ENCODE measurements at regions not wholly inside any gene's neighbourhood (a gene's known extent, or its start where the extent isn't known, plus 50 kb on each side); places are given as distances from the start of the nearest gene placed in this dataset.
"Not testable (repeated sequence)": the region's sequence is repeated elsewhere in the genome, so short reads cannot be mapped to it uniquely, and the experiment has no call there.

GRCh38 chr3:869734-870133 lies 223.1 kb upstream of the CNTN6 start:
- H3K4me1 Mint-ChIP-seq = no peaks in the 10 kb centered on the region
- H3K4me3 Mint-ChIP-seq = no peak overlapping the region
- no peaks in the 10 kb centered on the region for H3K9me3 Mint-ChIP-seq
- H3K27me3 Mint-ChIP-seq = no peaks in the 10 kb centered on the region
- H3K36me3 Mint-ChIP-seq = no peaks in the 10 kb centered on the region
- no peak overlapping the region for H3K27ac Mint-ChIP-seq
- DNase-seq = no peak

- Mint-ChIP-seq H3K27me3 (no peaks in the 10 kb centered on the region), H3K27ac (no peak overlapping the region), H3K9me3 (peaks cover 3% of the 10 kb centered on the region), H3K4me1 (no peaks in the 10 kb centered on the region), H3K4me3 (no peak overlapping the region), H3K36me3 (no peaks in the 10 kb centered on the region)
- DNase-seq = no peak
Measured at GRCh38 chr3:871651-872050, 221.2 kb upstream of the CNTN6 start.

DNA sequence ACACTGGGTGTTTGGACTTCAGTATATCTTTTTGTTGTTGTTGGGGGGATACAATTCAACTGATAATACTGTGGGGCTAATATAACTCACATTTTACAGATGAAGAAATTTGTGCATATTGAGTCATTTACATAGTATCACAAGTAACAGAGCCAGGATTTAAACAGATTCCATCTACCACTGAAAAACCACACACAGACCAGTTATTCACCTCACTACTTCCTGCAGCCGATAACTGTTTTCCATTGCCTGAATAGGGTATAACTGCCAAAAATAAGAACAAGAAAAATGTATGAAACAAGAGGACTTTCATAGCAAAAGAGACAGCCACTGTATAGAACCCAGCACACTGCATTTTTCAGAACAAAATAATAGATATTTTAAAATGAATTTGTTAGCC lies 215.8 kb upstream of the CNTN6 start:
- Mint-ChIP-seq H3K27ac (no peak overlapping the region), H3K4me1 (no peaks in the 10 kb centered on the region), H3K27me3 (no peaks in the 10 kb centered on the region), H3K4me3 (no peak overlapping the region), H3K36me3 (no peaks in the 10 kb centered on the region), H3K9me3 (peaks cover 3% of the 10 kb centered on the region)
- DNase-seq = no peak

GRCh38 chr3:878746-879145 lies 214.1 kb upstream of the CNTN6 start:
- H3K36me3 Mint-ChIP-seq = no peaks in the 10 kb centered on the region
- peaks cover 3% of the 10 kb centered on the region for H3K9me3 Mint-ChIP-seq
- H3K27me3 Mint-ChIP-seq = no peaks in the 10 kb centered on the region

DNA sequence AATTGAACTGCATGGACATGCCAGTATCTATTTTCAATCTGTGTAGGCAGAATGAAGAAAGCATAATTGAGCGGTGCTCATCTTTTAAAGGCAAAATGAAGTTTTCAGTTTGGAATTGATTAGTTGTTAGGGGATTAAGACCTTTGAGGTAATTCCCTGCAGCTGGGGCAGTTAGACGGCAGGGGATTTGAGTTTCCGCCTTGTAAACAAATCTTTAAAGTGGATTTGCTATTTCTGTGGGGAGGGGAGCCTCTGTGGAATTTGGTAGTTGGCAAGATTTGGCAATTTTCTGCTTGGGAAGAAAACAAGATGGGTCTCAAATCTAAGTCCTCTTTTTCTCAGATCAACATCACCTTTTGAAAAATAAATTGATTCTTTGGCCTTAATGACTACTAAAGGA lies 212.5 kb upstream of the CNTN6 start:
- Mint-ChIP-seq H3K27me3 (no peaks in the 10 kb centered on the region), H3K36me3 (no peaks in the 10 kb centered on the region), H3K4me1 (no peaks in the 10 kb centered on the region), H3K27ac (no peak overlapping the region), H3K4me3 (no peak overlapping the region), H3K9me3 (peaks cover under 1% of the 10 kb centered on the region)
- DNase-seq = no peak

More at GRCh38 chr3:878746-879145, 214.1 kb upstream of the CNTN6 start:
- no peak for DNase-seq
- no peaks in the 10 kb centered on the region for H3K4me1 Mint-ChIP-seq
- H3K27ac Mint-ChIP-seq = no peak overlapping the region
- H3K4me3 Mint-ChIP-seq = no peak overlapping the region

- Mint-ChIP-seq H3K36me3 (no peaks in the 10 kb centered on the region), H3K4me1 (no peaks in the 10 kb centered on the region), H3K27me3 (no peaks in the 10 kb centered on the region), H3K4me3 (no peak overlapping the region), H3K27ac (no peak overlapping the region), H3K9me3 (peaks cover 1% of the 10 kb centered on the region)
- DNase-seq = no peak
Measured at GRCh38 chr3:882533-882932, 210.3 kb upstream of the CNTN6 start.

DNA sequence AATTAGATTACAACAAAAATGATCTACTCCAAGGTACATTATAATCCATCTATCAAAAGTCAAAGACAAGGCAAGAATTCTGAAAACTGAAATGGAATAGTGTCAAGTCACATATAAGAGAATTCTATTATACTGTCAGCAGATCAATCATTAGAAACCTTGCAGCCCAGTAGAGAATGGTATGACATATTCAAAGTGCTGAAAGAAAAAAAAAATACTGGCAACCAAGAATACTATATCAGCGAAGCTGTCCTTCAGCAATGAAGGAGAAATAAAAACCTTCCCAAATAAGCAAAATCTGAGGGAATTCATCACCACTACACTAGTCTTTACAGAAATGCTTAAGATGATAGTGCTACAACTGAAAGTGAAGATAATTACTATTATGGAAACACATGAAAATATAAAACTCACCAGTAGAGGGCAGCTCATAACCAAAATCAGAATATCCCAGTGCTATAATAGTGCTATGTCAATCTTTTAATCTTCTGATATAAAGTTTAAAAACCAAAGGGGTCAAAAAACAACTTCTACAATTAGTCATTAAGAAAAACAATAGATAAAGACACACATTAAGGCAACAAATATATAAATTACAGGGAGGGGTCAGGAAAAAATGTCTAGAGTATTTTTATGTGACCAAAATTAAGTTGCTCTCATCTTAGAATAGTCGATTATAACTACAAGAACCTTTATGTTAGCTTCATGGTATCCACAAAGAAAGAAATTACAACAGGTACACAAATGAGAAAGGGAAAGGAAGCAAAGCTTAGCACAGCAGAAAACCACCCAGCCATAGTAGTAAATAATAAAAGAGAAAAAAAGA lies 190.7 kb upstream of the CNTN6 start:
- no peaks in the 10 kb centered on the region for H3K27me3 Mint-ChIP-seq
- H3K27ac Mint-ChIP-seq = no peak overlapping the region
- no peak overlapping the region for H3K4me3 Mint-ChIP-seq
- H3K9me3 Mint-ChIP-seq = peaks cover 21% of the 10 kb centered on the region
- no peak for DNase-seq
- no peaks in the 10 kb centered on the region for H3K4me1 Mint-ChIP-seq
- H3K36me3 Mint-ChIP-seq = no peaks in the 10 kb centered on the region

GRCh38 chr3:905217-905616 lies 187.6 kb upstream of the CNTN6 start:
- DNase-seq = no peak
- Mint-ChIP-seq H3K9me3 (peaks cover 19% of the 10 kb centered on the region), H3K36me3 (no peaks in the 10 kb centered on the region), H3K27ac (no peak overlapping the region), H3K4me1 (no peaks in the 10 kb centered on the region), H3K4me3 (no peak overlapping the region), H3K27me3 (no peaks in the 10 kb centered on the region)

DNA sequence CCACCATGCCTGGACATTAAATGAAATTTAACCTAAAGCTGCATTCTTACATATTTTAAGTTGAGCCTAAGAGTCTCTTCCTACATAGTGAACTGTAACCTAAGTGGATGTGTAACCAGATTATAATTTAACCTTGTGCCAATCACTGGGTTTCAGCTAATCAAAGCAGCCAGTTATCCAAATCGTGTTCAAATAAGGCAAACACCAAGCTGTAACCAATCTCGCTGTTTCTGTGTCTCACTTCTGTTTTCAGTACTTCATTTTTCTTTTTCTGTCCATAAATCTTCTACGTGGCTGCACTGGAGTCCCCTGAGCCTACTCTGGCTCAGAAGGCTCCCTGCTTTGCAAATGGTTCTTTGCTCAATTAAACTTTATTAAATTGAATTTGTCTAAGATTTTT lies 186.1 kb upstream of the CNTN6 start:
- no peak for DNase-seq
- Mint-ChIP-seq H3K4me3 (no peak overlapping the region), H3K9me3 (peaks cover 13% of the 10 kb centered on the region), H3K27ac (no peak overlapping the region), H3K36me3 (no peaks in the 10 kb centered on the region), H3K4me1 (no peaks in the 10 kb centered on the region), H3K27me3 (no peaks in the 10 kb centered on the region)

GRCh38 chr3:908839-909238 lies 184.0 kb upstream of the CNTN6 start:
- no peaks in the 10 kb centered on the region for H3K27me3 Mint-ChIP-seq
- no peak overlapping the region for H3K27ac Mint-ChIP-seq
- H3K36me3 Mint-ChIP-seq = no peaks in the 10 kb centered on the region
- no peak overlapping the region for H3K4me3 Mint-ChIP-seq
- no peaks in the 10 kb centered on the region for H3K4me1 Mint-ChIP-seq
- peaks cover 8% of the 10 kb centered on the region for H3K9me3 Mint-ChIP-seq
- no peak for DNase-seq

DNA sequence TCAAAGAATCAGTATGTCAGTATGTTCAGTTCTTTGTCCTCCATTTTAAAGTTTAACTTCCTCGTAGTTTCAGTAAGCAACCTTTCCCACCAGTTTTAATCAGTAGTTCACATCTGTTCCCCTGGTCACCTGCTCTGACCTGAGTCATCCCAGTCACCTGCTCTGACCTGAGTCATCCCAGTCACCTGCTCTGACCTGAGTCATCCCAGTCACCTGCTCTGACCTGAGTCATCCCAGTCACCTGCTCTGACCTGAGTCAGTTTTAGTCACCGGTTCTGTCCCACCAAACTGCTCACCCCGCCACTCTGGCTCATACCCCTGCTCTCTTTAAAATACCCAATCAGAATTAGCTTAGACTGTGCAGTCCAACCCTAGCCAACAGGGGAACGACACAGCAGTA lies 180.1 kb upstream of the CNTN6 start:
- H3K27me3 Mint-ChIP-seq, H3K9me3 Mint-ChIP-seq, H3K4me1 Mint-ChIP-seq, H3K4me3 Mint-ChIP-seq, DNase-seq, H3K36me3 Mint-ChIP-seq, H3K27ac Mint-ChIP-seq: not testable (repeated sequence)

GRCh38 chr3:923161-923910 lies 169.5 kb upstream of the CNTN6 start:
- no peak overlapping the region for H3K4me3 Mint-ChIP-seq

GRCh38 chr3:930866-931265 lies 162.0 kb upstream of the CNTN6 start:
- Mint-ChIP-seq H3K27ac (no peak overlapping the region), H3K4me3 (no peak overlapping the region), H3K36me3 (no peaks in the 10 kb centered on the region), H3K4me1 (no peaks in the 10 kb centered on the region), H3K9me3 (peaks cover 6% of the 10 kb centered on the region), H3K27me3 (no peaks in the 10 kb centered on the region)
- no peak for DNase-seq

More at GRCh38 chr3:923161-923910, 169.5 kb upstream of the CNTN6 start:
- H3K4me1 Mint-ChIP-seq = no peaks in the 10 kb centered on the region
- H3K27ac Mint-ChIP-seq = no peak overlapping the region
- H3K9me3 Mint-ChIP-seq = no peaks in the 10 kb centered on the region
- no peaks in the 10 kb centered on the region for H3K36me3 Mint-ChIP-seq
- H3K27me3 Mint-ChIP-seq = no peaks in the 10 kb centered on the region
- DNase-seq = no peak

GRCh38 chr3:933326-933725 lies 159.5 kb upstream of the CNTN6 start:
- no peak for DNase-seq
- H3K4me1 Mint-ChIP-seq = no peaks in the 10 kb centered on the region
- no peak overlapping the region for H3K27ac Mint-ChIP-seq
- H3K27me3 Mint-ChIP-seq = no peaks in the 10 kb centered on the region
- peaks cover 6% of the 10 kb centered on the region for H3K9me3 Mint-ChIP-seq
- no peaks in the 10 kb centered on the region for H3K36me3 Mint-ChIP-seq
- no peak overlapping the region for H3K4me3 Mint-ChIP-seq

DNA sequence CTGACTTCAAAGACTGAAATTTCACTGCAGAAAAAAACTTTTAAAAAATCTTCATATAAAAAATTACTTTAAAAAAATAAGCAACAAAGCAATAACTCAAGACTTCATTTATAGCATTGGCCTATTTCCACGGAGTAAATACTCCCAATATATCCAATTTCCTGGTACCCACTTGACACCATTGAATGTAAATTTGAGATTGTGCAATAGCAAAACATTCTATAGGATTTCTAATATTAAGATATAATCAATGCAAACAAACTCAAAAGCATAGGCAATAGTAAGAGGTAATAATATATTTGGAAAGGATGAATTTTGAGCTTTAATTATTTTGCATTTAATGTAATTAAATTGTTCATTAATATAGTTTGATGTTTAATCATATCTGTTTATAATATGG lies 148.0 kb upstream of the CNTN6 start:
- no peaks in the 10 kb centered on the region for H3K27me3 Mint-ChIP-seq
- H3K4me3 Mint-ChIP-seq = no peak overlapping the region
- H3K9me3 Mint-ChIP-seq = peaks cover 9% of the 10 kb centered on the region
- no peak overlapping the region for H3K27ac Mint-ChIP-seq
- H3K4me1 Mint-ChIP-seq = no peaks in the 10 kb centered on the region
- DNase-seq = no peak
- no peaks in the 10 kb centered on the region for H3K36me3 Mint-ChIP-seq

DNA sequence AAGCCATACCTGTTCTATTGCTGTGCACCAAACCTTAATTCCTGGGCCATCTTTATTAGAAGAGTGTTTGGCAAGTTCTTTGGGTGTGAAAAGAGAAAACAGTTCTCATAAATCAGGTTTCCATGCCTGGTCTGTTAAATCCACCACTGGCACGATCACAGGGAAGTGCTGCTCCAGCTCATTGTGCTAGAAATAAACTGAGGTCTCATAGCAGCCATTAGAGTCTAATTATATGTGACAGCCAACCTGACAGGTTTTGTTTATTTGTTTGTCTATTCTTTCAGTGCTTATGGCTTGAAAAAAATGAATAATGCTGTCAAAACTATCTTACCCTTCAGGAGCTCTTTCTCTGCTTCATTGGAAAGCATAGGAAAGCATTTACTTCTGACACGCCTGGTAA lies 147.1 kb upstream of the CNTN6 start:
- Mint-ChIP-seq H3K4me1 (no peaks in the 10 kb centered on the region), H3K27me3 (no peaks in the 10 kb centered on the region), H3K27ac (no peak overlapping the region)

More for the DNA sequence above, 147.1 kb upstream of the CNTN6 start:
- H3K9me3 Mint-ChIP-seq = peaks cover 4% of the 10 kb centered on the region
- DNase-seq = no peak
- no peak overlapping the region for H3K4me3 Mint-ChIP-seq
- no peaks in the 10 kb centered on the region for H3K36me3 Mint-ChIP-seq
